ENCODE measurements at regions not wholly inside any gene's neighbourhood (a gene's known extent, or its start where the extent isn't known, plus 50 kb on each side); places are given as distances from the start of the nearest gene placed in this dataset.

GRCh38 chr14:34023824-34024767 is 73.2 kb upstream of the EGLN3 start:
- H3K27me3 Mint-ChIP-seq (ENCODE audit: unreplicated experiment), result no peaks in the 10 kb centered on the region
- no peak overlapping the region for H3K4me3 Mint-ChIP-seq (ENCODE audit: unreplicated experiment)
- no peaks in the 10 kb centered on the region for H3K9me3 Mint-ChIP-seq (ENCODE audit: unreplicated experiment)
- no peaks in the 10 kb centered on the region for H3K4me1 Mint-ChIP-seq (ENCODE audit: unreplicated experiment)
- no peaks in the 10 kb centered on the region for H3K36me3 Mint-ChIP-seq (ENCODE audit: low read depth, unreplicated experiment)
- no peak for TF ChIP-seq CTCF (IDR thresholded peaks at IDR 0.05; ENCODE audit: unreplicated experiment)
- no peak for DNase-seq (ENCODE audit: low spot score)
- no peak overlapping the region for H3K27ac Mint-ChIP-seq (ENCODE audit: unreplicated experiment)

GRCh38 chr14:34021096-34021495 is 70.2 kb upstream of the EGLN3 start:
- no peaks in the 10 kb centered on the region for H3K4me1 Mint-ChIP-seq (ENCODE audit: unreplicated experiment)
- TF ChIP-seq CTCF (IDR thresholded peaks at IDR 0.05; ENCODE audit: unreplicated experiment), result no peak
- no peak overlapping the region for H3K4me3 Mint-ChIP-seq (ENCODE audit: unreplicated experiment)
- DNase-seq (ENCODE audit: low spot score), result no peak
- peaks cover 2% of the 10 kb centered on the region for H3K27me3 Mint-ChIP-seq (ENCODE audit: unreplicated experiment)
- no peaks in the 10 kb centered on the region for H3K36me3 Mint-ChIP-seq (ENCODE audit: low read depth, unreplicated experiment)
- H3K27ac Mint-ChIP-seq (ENCODE audit: unreplicated experiment), result no peak overlapping the region
- no peaks in the 10 kb centered on the region for H3K9me3 Mint-ChIP-seq (ENCODE audit: unreplicated experiment)

- no peak for DNase-seq (ENCODE audit: low spot score)
- Mint-ChIP-seq H3K36me3 (ENCODE audit: low read depth, unreplicated experiment) (no peaks in the 10 kb centered on the region), H3K4me3 (ENCODE audit: unreplicated experiment) (no peak overlapping the region), H3K4me1 (ENCODE audit: unreplicated experiment) (no peaks in the 10 kb centered on the region), H3K9me3 (ENCODE audit: unreplicated experiment) (no peaks in the 10 kb centered on the region), H3K27ac (ENCODE audit: unreplicated experiment) (no peak overlapping the region), H3K27me3 (ENCODE audit: unreplicated experiment) (peaks cover 2% of the 10 kb centered on the region)
- TF ChIP-seq CTCF (IDR thresholded peaks at IDR 0.05; ENCODE audit: unreplicated experiment), result no peak
Observed at GRCh38 chr14:34020014-34020413, 69.1 kb upstream of the EGLN3 start.

- no peaks in the 10 kb centered on the region for H3K4me1 Mint-ChIP-seq (ENCODE audit: unreplicated experiment)
- no peaks in the 10 kb centered on the region for H3K36me3 Mint-ChIP-seq (ENCODE audit: low read depth, unreplicated experiment)
- no peak for DNase-seq (ENCODE audit: low spot score)
- TF ChIP-seq CTCF (IDR thresholded peaks at IDR 0.05; ENCODE audit: unreplicated experiment), result no peak
- H3K9me3 Mint-ChIP-seq (ENCODE audit: unreplicated experiment), result no peaks in the 10 kb centered on the region
- peaks cover 2% of the 10 kb centered on the region for H3K27me3 Mint-ChIP-seq (ENCODE audit: unreplicated experiment)
- no peak overlapping the region for H3K4me3 Mint-ChIP-seq (ENCODE audit: unreplicated experiment)
- H3K27ac Mint-ChIP-seq (ENCODE audit: unreplicated experiment), result no peak overlapping the region
Observed at GRCh38 chr14:34018564-34019244, 67.8 kb upstream of the EGLN3 start.

- no peaks in the 10 kb centered on the region for H3K36me3 Mint-ChIP-seq (ENCODE audit: low read depth, unreplicated experiment)
Observed at GRCh38 chr14:34018125-34018524, 67.3 kb upstream of the EGLN3 start.

More at GRCh38 chr14:34018125-34018524, 67.3 kb upstream of the EGLN3 start:
- TF ChIP-seq CTCF (IDR thresholded peaks at IDR 0.05; ENCODE audit: unreplicated experiment), result no peak
- peaks cover 2% of the 10 kb centered on the region for H3K27me3 Mint-ChIP-seq (ENCODE audit: unreplicated experiment)
- H3K27ac Mint-ChIP-seq (ENCODE audit: unreplicated experiment), result no peak overlapping the region
- H3K4me3 Mint-ChIP-seq (ENCODE audit: unreplicated experiment), result no peak overlapping the region
- H3K9me3 Mint-ChIP-seq (ENCODE audit: unreplicated experiment), result no peaks in the 10 kb centered on the region
- DNase-seq (ENCODE audit: low spot score), result no peak
- peaks cover 3% of the 10 kb centered on the region for H3K4me1 Mint-ChIP-seq (ENCODE audit: unreplicated experiment)
